GM12891 (cell line): ENCODE measurements at regions not wholly inside any gene's neighbourhood (a gene's known extent, or its start where the extent isn't known, plus 50 kb on each side); places are given as distances from the start of the nearest gene placed in this dataset.

ENCODE experiments used
- POLR2A ChIP-seq: IDR thresholded peaks from 2 replicates; pipeline ENCODE4 v1.6.1; 2011; ENCODE audit warnings: low read depth, low read length, control low read depth
- POLR2AphosphoS5 ChIP-seq: IDR thresholded peaks from 2 replicates; pipeline ENCODE4 v1.6.1; 2011; ENCODE audit warnings: low read depth, low read length, control low read depth
- POU2F2 ChIP-seq: IDR thresholded peaks from 2 replicates; pipeline ENCODE4 v1.6.1; 2011; ENCODE audit warnings: low read depth, mild to moderate bottlenecking, control low read depth, low read length, moderate library complexity
- SPI1 ChIP-seq: IDR thresholded peaks from 2 replicates; pipeline ENCODE4 v1.6.1; 2011; ENCODE audit warnings: low read depth, low read length, control low read depth
- TAF1 ChIP-seq: IDR thresholded peaks from 2 replicates; pipeline ENCODE4 v1.6.1; 2011; ENCODE audit warnings: low read depth, low read length, control low read depth

DNA sequence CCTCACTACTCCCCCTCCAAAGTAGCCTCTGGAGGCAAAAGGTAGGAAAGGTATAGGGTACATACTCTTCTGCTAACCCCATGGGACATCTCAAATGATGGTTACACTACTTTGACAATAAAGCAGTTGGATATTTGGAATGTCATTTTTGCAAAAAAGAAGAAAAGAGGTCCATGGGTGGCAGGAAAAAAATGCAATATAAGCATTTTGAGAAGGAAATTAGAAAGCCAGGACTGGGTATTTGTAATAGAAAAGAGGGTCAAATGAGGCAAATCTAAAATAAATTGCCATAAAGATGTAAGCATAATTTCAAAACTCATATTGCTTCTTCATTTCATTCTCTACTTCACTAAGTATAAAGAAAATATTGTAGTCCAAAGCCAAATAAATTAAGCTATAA is 280.2 kb downstream of the NOL4 start:
- TF ChIP-seq POLR2A (no peak), TAF1 (no peak), POLR2AphosphoS5 (no peak), SPI1 (no peak), POU2F2 (no peak)
